ENCODE measurements at regions not wholly inside any gene's neighbourhood (a gene's known extent, or its start where the extent isn't known, plus 50 kb on each side); places are given as distances from the start of the nearest gene placed in this dataset.

- no peak for TF ChIP-seq CTCF (IDR thresholded peaks at IDR 0.05; ENCODE audit: insufficient read depth, low read depth, low read length)
- Histone ChIP-seq H3K27me3 (ENCODE audit: control insufficient read depth, insufficient read depth, low read length) (no peaks in the 10 kb centered on the region), H3K36me3 (ENCODE audit: control insufficient read depth, insufficient read depth, low read length) (no peaks in the 10 kb centered on the region), H3K4me3 (ENCODE audit: low read depth, low read length) (no peak overlapping the region)
- CTCF ChIA-PET = no interaction called here
- DNase-seq (ENCODE audit: low read depth) = no peak
- POLR2A ChIA-PET = no interaction called here
These were observed 300.0 kb upstream of the MAN1A1 start for GRCh38 chr6:119649531-119649930.

- CTCF ChIA-PET = no interaction called here
- no peaks in the 10 kb centered on the region for H3K36me3 ChIP-seq (ENCODE audit: control insufficient read depth, insufficient read depth, low read length)
- POLR2A ChIA-PET = no interaction called here
- no peak overlapping the region for H3K4me3 ChIP-seq (ENCODE audit: low read depth, low read length)
- DNase-seq (ENCODE audit: low read depth) = no peak
- no peaks in the 10 kb centered on the region for H3K27me3 ChIP-seq (ENCODE audit: control insufficient read depth, insufficient read depth, low read length)
- no peak for TF ChIP-seq CTCF (IDR thresholded peaks at IDR 0.05; ENCODE audit: insufficient read depth, low read depth, low read length)
These were observed 297.7 kb upstream of the MAN1A1 start for GRCh38 chr6:119647309-119647708.

- no peak for TF ChIP-seq CTCF (IDR thresholded peaks at IDR 0.05; ENCODE audit: insufficient read depth, low read depth, low read length)
- CTCF ChIA-PET = no interaction called here
- no peaks in the 10 kb centered on the region for H3K36me3 ChIP-seq (ENCODE audit: control insufficient read depth, insufficient read depth, low read length)
- DNase-seq (ENCODE audit: low read depth) = no peak
- no peak overlapping the region for H3K4me3 ChIP-seq (ENCODE audit: low read depth, low read length)
- POLR2A ChIA-PET = no interaction called here
- peaks cover 2% of the 10 kb centered on the region; the same call in 1 of the 2 replicates for H3K27me3 ChIP-seq (ENCODE audit: control insufficient read depth, insufficient read depth, low read length)
These were observed 294.3 kb upstream of the MAN1A1 start for GRCh38 chr6:119643876-119644275.

- DNase-seq (ENCODE audit: low read depth) = no peak
- Histone ChIP-seq H3K4me3 (ENCODE audit: low read depth, low read length) (no peak overlapping the region), H3K27me3 (ENCODE audit: control insufficient read depth, insufficient read depth, low read length) (peaks cover 2% of the 10 kb centered on the region; the same call in 1 of the 2 replicates), H3K36me3 (ENCODE audit: control insufficient read depth, insufficient read depth, low read length) (no peaks in the 10 kb centered on the region)
- ChIA-PET CTCF (interaction anchor here (0.6 kb wide), 1 partner anchor 52 kb away, joined by 3 read pairs; no protein-coding TSS in a partner anchor), POLR2A (no interaction called here)
- TF ChIP-seq CTCF (IDR thresholded peaks at IDR 0.05; ENCODE audit: insufficient read depth, low read depth, low read length) = no peak
These were observed 288.2 kb upstream of the MAN1A1 start for GRCh38 chr6:119637768-119638167.

- no peak for TF ChIP-seq CTCF (IDR thresholded peaks at IDR 0.05; ENCODE audit: insufficient read depth, low read depth, low read length)
- Histone ChIP-seq H3K4me3 (ENCODE audit: low read depth, low read length) (no peak overlapping the region), H3K36me3 (ENCODE audit: control insufficient read depth, insufficient read depth, low read length) (no peaks in the 10 kb centered on the region), H3K27me3 (ENCODE audit: control insufficient read depth, insufficient read depth, low read length) (no peaks in the 10 kb centered on the region)
- CTCF ChIA-PET = interaction anchor here (0.6 kb wide), 1 partner anchor 8 kb away, joined by 5 read pairs; no protein-coding TSS in a partner anchor
- POLR2A ChIA-PET = no interaction called here
- no peak for DNase-seq (ENCODE audit: low read depth)
These were observed 286.5 kb upstream of the MAN1A1 start for GRCh38 chr6:119636060-119636459.
